GM15510 (cell line): ENCODE measurements at regions not wholly inside any gene's neighbourhood (a gene's known extent, or its start where the extent isn't known, plus 50 kb on each side); places are given as distances from the start of the nearest gene placed in this dataset.

Source experiments
- POLR2A ChIP-seq: IDR thresholded peaks from 3 replicates; pipeline ENCODE4 v1.6.1; 2011; ENCODE audit warnings: borderline replicate concordance; ENCODE audit not compliant: insufficient read length; ENCODE audit errors: extremely low read depth

GRCh38 chr12:124507188-124508109, 60.0 kb downstream of the NCOR2 start:
- TF ChIP-seq POLR2A: no peak

GRCh38 chr12:124506832-124507153, 60.6 kb downstream of the NCOR2 start:
- TF ChIP-seq POLR2A: no peak

- no peak for TF ChIP-seq POLR2A
These were observed 61.1 kb downstream of the NCOR2 start for GRCh38 chr12:124506145-124506831.

- TF ChIP-seq POLR2A: no peak
These were observed 62.2 kb downstream of the NCOR2 start for GRCh38 chr12:124505001-124505818.

GRCh38 chr12:124504273-124505000, 63.0 kb downstream of the NCOR2 start:
- no peak for TF ChIP-seq POLR2A

GRCh38 chr12:124503305-124503704, 64.1 kb downstream of the NCOR2 start:
- no peak for TF ChIP-seq POLR2A

GRCh38 chr12:124502379-124502778, 65.0 kb downstream of the NCOR2 start:
- no peak for TF ChIP-seq POLR2A

- no peak for TF ChIP-seq POLR2A
These were observed 65.6 kb downstream of the NCOR2 start for GRCh38 chr12:124501827-124502226.

- TF ChIP-seq POLR2A: no peak
These were observed 66.3 kb downstream of the NCOR2 start for GRCh38 chr12:124501112-124501561.

GRCh38 chr12:124499898-124500244, 67.5 kb downstream of the NCOR2 start:
- no peak for TF ChIP-seq POLR2A

GRCh38 chr12:124499190-124499753, 68.1 kb downstream of the NCOR2 start:
- no peak for TF ChIP-seq POLR2A

GRCh38 chr12:124498275-124499189, 68.9 kb downstream of the NCOR2 start:
- TF ChIP-seq POLR2A: no peak

GRCh38 chr12:124497658-124498057, 69.8 kb downstream of the NCOR2 start:
- no peak for TF ChIP-seq POLR2A

GRCh38 chr12:124497039-124497438, 70.4 kb downstream of the NCOR2 start:
- no peak for TF ChIP-seq POLR2A

- no peak for TF ChIP-seq POLR2A
These were observed 70.8 kb downstream of the NCOR2 start for GRCh38 chr12:124496584-124496983.
